Stimulated activated CD4-positive, alpha-beta T cell treated with anti-CD3 and anti-CD28 coated beads, Interleukin-1b, Interleukin-23, amount 100 ng/mL, for 48 hours (primary cell): ENCODE measurements at regions not wholly inside any gene's neighbourhood (a gene's known extent, or its start where the extent isn't known, plus 50 kb on each side); places are given as distances from the start of the nearest gene placed in this dataset.
"Not testable (repeated sequence)": the region's sequence is repeated elsewhere in the genome, so short reads cannot be mapped to it uniquely, and the experiment has no call there.

Source experiments
- DNase-seq: peaks from one replicate; pipeline ENCODE4 v3.0.0-alpha.2; 2020

DNA sequence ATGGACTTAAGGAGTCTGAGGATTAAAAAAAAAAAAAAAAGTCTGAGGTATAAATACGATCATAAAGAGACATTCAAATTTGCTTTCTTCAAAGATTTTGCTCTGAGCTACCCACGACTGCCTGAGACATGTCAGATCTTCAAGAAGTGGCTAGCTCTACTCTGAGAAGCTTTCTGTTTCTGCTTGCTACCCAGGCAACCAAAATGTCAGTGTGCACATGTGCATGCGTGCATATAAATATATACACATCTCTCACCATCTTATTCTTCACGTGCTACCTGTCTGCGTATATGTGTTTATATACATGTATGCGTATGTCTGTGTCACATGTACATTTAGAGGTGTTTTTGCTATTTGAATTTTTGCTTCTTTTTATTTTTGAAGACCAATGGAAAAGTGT, 299.6 kb upstream of the STXBP5 start:
- DNase-seq, result no peak

DNA sequence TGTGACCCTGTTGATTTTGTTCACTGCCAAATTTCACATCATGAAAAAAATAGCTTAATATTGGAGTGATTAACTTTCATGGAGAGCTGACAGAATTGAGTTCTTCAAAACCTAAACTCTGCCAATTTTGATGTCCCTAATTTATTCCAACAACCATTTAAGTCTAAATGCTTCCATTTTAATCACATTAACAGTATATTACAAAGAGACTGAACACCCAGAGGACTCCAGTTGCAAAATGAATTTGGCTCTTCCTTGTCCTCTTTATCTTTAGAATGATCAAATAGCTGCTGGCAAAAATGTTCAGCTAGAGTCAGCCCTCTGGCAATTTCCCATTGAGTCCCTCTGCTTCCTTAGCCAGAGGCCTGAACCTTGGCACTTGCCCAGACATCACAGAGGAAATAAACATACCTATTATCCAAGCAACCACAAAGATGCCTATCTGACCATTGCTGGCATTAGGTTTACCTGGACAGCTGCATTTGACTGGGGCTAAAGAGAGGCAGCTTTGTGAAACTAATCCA, 299.0 kb upstream of the STXBP5 start:
- DNase-seq, result no peak

DNA sequence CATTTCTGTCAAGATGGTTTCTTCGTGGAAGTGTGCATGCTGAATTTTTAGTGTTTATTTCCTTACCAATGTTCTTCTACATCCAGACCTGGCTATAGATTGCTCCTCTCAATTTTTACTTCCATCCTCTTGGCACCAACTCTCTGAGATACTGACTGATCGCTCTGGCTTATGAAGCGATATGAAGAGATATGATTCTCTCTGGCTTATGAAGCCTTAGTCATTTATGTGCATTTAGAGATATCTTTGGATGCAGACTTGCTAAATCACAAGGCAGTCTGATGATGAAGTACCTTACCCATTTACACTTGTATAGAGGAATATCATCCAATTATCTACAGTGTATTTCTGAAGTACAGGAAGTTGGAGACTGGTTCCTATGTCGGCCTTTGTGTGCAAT, 295.4 kb upstream of the STXBP5 start:
- DNase-seq, result no peak

DNA sequence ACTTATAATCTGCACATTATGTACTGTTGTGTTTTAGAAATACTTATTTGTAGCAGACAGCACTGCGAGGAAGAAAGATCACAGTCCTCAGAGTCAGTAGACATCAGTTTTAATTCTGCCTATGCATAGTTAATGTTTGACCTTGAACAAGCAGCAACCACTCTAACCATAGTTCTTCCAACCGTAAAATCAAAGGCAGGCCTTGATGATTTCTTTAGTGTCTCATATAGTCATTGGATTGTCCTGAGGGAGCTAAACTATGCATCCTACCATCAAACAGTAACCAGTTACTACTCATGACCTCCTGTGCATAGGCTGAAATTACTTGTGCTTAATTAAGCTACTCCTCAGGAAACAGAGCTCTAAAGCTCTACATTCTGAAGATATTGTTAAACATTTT, 294.8 kb upstream of the STXBP5 start:
- DNase-seq, result no peak

DNA sequence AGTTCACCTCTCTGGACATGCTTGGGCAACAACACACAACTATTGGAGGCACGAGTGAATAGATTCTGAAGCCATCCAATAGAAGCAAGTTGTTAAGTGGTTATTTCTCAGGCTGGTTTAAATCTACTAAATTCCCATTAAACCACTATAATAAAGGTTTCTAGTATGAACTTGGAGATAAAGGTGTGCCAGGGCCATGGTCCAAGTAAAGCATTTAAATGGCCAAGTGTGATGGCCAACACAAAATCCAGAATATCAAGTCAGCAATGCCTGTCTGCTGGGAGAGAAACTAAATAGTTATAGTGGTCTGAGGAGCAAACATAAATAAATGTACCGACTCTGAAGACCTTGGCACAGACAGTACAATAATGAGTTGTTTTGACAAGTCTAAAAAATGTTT, 294.3 kb upstream of the STXBP5 start:
- no peak for DNase-seq

DNA sequence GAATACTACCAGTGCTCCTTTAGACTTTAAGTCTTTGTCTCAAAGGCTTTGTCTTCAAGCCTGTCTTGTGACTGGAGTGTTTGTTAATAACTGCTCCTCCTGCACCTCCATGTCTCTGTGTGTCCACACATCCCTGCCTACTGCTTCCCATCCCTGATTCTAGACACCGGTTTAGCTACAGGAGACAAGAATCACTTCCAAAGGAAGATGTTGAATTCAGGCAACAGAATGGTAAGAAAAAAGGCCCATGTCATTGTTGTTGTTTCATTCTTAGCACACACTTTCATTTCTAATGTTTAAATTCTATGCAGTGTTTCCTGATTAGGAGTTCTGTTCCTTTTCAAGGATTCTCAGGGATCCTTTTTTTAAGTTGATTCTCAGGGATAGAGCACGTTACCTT, 293.6 kb upstream of the STXBP5 start:
- DNase-seq, result no peak

DNA sequence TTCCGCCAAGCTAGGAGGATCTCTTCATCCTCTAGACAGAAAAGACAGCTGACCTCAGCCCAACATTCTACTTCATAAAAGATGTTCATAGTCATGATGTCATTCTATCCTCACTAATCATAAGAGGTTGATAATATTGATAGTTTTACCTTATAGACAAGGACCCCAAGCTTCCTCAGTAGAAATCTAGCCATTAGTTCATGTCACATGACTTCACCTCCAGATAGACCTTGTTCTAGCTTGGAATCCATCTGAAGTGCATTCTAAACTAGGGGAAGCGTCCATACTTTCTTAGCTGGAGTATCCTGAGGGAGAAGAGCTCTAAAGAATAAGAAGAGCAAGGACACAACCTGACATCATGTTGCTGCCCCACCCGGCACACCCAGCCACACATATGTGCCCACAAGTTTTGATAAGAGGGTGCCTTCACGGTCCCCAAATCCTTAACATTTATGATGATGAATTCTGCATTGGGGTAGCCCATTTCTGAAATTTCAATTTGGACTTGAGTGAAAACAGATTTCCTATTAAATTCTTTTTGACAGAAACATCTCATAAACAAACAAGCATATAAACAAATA, 292.5 kb upstream of the STXBP5 start:
- DNase-seq, result no peak

DNA sequence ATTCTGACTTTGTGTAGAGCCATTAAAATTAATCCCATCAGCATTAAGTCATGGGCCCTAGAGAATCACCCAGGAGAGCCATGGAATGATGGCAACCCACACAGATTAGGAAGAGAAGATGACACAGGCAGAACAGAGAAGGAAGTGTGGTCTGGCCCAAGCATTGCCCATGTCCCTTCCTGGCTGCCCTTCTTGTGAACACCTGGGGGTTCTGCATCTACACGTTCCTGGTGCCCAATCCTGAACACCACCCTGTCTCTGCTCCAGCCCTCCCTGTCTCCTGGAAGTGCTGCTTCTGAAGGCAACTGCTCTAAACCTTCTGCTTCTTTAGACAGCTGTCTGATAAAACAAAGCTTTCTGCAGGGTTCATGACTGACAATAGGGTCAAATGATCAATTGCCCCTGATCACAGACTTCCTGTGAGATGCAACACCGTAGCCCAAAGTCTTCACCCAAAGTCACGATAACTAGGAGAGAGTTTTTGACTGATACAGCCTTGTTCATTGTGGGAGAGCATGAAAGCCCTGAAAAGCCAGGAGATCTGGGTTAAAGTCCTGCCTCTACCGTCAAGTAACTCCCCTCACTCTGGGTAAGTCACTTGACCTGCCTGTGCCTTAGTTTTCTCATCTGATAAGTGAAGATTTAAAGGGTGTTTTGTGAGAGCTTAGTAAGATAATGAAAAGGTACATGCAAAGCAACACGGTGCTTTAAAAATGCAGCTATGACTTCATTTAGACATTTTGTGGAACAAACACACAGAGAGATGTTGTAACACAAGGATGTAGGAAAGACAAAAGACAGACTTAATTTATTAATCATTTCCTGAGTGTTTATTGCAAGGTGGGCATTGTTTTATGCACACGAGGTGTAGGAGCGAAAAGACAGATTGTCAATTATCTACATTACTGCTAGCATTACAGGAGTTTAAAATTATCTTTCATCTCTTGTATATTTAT, 291.2 kb upstream of the STXBP5 start:
- DNase-seq, result no peak

DNA sequence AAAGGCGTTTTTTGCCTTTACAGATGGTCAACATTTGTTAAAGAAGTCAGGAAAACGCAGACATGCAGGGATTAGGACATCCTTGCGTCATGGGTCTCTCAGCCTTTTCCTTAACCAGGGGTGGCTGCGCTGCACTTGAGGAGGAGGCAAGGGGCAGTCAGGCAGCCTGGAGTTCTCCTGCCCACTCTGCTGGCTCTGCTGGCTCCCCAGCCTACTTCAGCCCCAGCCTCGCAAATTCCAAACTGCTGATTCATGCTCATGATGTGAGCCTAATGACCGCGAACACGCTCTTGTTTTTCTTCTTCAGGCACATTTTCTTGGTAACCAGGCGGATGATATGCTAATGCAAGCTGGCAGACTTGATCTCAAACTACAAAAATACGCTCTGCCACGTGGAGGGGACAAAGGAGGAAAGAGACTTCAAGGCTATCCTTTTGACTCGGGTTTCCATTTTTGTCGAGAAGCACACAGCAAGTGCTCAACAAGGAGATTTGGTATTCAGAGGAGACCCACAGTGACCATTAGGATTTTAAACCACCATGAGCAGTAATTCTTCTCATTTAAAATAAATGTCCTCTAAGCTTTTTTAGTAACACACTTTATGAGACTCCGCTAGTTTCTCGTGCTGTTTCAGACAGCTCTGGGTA, 290.3 kb upstream of the STXBP5 start:
- DNase-seq, result peak; percentile 26

DNA sequence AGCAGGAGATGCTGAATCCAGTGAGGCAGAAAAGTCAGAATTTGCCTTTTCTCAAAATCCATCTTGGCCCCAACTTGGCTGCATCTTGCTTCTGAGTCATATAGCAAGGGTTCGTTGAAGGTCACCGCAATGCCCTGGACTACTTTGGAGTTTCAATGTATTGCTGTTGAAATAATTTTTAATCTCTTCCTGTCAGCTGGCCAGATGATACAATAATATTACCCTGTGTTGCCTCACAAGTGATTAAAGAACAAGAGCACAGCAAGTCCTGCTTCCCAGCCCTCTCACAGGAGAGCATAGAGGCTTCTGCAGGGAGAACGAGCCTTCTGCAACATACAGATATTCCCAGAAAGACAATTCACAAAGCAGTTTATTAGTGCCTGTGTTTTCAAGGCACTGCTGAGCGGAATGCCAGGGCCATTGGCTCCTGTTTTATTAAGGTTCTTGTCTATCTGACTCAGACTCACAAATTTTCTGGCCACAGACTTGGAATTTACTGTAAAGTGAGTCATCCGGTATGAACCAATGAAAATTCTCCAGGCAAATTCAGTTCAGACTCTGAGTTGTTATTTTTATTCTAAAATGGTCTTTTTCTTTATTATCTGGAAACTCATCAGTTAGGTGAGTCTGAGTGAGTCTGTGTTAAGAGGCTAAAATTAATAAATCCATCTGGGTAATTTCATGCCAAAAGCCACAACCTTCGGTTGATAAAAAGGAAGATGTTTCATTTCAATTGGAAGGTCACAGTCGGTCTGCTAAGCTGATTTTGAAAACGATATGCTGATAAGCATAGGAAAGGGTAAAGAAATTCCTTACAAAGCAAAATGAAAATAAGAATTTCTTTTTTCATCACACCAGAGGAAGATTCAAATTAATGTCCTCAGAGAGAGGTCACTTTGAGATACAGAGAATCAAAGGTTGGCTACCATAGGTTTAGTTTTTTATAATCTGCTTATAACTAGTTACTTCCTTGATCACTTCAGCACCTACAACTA, 289.4 kb upstream of the STXBP5 start:
- DNase-seq, result no peak

DNA sequence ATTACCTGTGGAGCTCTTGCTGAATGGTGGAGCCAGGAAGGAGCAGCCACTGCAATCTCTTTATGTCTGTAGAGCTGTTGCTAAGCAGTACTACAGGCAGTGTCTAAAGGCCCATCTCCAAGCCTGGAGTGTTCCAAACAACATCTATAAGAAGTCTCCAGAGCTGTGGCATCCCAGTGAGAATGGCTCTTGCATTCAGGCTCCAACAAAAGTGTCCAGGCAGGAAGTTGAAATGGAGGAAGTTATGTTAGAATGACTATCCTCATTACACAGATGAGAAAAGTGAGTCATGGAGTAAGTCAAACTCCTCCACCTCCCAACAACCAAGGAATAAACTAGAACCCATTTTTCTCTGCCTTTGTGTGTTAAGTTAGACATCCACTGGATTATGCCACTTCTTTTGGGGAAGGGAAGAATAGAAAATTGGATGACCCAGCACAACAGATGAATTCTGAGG, 288.5 kb upstream of the STXBP5 start:
- no peak for DNase-seq

DNA sequence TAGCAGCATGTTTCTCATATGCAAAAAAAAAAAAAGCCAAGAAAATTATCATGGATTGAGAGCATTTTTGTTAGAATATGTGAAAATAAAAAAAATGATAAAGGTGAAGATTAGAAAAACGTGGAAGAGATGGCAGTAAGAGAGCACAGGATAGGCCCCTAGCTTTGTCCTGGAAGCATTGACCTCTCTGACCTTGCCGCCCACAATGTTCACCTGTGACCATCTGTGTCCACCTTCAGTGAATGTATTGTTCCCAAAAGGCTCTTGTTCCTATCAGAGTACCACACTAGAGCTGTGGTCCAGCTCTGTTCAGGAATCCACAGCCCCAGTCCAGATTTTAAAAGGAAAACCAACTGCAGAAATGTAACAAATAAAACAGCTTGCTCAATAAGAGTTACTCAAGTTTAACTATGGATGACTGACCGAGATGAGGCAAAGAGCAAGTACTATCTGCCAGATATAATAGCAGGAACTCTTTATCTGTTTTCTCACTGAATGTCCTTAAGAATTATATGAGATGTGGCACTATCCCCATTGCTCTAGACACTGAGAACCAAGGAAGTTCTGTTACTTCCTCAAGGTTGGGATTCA, 287.7 kb upstream of the STXBP5 start:
- DNase-seq, result no peak

DNA sequence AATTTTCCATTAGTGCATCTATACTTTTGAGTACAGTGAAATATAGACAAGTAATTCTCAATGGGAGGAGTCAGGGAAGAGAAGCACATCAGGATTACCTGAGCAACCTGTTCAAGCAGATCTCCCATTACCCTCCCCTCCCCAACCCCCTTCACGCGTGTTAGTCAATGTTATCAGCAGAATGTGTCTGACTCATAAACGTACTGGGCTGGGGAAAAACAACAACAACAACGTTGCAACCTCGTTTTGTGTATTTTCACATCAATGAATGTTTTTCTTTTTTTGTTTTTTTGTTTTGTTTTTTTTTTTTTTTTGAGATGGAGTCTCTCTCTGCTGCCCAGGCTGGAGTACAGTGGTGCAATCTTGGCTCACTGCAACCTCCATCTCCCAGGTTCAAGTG, 287.0 kb upstream of the STXBP5 start:
- no peak for DNase-seq

DNA sequence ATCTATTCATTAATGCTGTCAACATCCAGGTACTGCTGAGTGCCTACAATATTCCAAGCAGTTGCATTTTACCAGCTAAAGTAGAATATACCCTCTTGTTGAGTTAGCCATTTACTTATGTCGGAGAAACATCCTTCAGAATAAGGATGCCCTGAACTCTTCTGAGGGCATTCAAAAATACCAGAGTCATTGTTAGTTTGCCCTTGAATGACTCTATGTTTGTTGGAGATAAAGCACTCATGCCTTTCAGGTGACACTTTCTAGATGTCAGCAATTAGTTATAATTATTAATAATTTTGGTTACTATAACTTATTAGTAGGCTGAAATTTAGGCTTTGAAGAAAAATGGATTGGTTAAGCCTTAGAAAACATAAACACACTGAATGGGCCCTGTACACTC, 286.2 kb upstream of the STXBP5 start:
- DNase-seq, result no peak

DNA sequence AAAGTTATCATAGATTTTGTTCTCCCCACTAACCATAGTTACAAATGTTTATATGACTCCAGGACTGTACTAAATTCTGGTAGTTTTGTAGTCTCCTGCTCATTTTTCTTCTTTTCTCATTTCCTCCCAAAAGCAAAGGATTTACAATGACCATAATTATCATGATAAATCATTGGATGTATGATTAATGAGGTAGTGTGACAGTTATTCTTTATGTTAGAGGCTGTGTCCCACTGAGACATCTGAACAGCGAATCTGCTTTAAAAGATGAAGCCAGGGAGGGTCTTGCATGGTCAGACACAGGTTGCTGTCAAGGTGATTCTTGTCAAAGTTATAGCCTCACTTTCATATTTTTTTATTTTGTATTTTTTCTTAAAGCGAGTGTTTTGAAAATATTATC, 285.2 kb upstream of the STXBP5 start:
- no peak for DNase-seq

DNA sequence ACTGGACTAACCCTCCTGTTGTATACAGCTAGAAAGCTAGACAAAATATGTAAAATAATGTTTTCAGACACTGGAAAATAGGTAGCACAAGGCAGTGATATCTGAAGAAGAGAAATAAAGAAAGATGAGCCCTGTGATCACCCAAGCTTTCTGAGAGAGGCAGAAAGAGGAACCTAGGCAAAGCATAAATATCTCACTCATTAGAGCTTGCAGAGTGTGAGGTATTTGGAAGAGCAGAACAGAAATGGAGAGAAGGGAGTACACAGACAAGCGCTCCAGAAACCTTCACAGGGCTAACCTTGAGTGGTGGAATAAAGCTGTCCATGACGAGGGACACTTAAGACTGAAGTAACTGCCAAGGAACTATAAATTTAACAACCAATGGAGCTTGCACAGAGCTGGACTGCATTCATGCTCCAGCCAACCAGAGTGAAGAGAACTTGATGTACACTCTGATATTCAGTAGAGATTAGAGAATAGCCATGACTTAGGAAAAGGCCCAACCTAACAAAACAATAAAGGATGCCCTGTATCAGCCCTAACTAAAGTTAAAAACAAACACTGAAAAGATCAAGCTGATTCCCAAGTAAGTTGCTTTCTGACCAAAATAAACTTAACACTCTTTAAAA, 280.9 kb upstream of the STXBP5 start:
- DNase-seq, result no peak

DNA sequence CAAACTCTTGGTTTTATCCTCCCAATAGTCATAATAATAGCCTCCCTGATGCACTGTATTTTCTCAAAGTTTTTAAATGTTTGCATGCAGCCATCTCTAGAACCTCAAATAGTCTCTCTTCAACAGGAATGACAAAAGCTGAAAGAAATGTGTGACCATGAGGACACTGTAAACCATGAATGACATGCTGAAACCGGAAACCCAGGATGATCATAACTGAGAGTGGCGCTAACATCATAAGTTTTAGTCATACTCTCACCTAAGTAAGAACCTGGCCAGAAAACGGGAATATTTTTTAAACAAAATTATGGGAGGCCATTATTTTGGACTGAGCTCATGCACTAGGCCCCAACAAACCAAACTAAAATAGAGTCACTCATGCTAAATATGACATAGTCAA, 278.4 kb upstream of the STXBP5 start:
- no peak for DNase-seq

DNA sequence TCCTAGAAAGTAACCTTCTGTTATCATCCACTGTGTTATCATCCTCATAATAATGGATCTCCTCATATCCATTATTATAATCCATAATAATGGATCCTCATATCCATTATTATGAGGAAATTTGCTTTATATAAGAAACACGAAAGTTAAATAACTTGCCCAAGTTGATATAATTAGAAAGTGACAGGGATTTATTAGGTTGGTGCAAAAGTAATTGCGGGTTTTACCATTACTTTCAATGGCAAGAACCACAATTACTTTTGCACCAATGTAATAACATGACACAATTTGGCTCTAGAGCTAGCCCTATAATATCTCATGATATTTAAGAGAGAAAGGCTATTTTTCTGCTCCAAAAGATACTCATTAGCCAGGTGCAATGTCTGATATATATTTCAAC, 275.7 kb upstream of the STXBP5 start:
- no peak for DNase-seq

DNA sequence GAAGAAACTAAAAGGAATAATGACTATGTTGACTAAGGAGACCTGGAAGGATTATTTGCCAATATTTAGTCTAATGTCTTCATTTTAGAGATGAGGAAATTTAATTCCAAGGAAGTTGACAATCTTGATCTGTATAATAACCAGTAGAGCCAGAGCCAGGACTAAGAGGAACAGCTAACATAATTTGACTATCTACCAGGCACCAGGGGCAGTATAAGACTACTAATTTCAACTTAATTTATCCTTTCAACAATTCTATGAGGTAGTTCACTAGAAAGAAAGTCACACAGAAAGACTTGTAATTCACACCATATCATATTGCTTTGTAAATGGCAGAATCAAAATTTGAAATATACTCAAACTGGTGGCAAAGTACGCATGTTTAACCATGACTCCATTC, 273.0 kb upstream of the STXBP5 start:
- no peak for DNase-seq

DNA sequence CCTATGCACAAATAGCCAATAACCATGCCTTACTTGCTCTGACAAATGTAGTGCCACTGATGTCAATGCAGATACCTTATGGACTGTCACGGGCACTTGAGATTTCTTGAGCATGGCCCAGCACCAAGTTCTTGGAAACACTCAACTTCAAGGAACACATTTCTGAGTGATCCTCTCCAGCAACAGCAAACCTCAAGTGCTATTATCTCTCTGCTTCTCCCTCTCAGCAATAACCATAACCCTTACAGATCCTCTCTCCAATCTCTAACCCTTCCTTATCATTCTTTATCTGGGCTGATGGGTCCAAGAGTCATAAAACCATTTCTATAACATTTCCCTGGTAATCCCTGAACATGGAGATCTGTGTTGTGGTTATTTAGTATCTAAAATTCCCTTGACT, 266.9 kb upstream of the STXBP5 start:
- DNase-seq, result no peak

DNA sequence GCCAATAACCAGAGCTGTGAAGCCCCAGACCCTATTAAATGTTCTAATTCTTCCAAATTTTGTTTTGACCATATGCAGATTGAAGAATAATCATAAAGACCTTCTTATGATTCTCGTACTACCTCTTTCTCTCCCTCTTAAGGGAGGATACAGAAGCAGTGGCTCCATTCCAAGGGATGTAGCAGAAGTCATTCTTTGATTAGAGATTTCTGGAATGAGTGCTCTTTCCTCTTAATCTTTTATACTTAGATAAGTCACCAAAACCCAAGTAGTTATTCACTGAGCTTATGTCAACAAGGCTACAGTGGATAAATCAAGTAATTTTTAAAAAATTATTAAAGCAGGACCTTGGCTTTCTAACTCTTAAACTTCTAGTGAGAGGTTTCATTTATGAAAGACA, 266.0 kb upstream of the STXBP5 start:
- no peak for DNase-seq

DNA sequence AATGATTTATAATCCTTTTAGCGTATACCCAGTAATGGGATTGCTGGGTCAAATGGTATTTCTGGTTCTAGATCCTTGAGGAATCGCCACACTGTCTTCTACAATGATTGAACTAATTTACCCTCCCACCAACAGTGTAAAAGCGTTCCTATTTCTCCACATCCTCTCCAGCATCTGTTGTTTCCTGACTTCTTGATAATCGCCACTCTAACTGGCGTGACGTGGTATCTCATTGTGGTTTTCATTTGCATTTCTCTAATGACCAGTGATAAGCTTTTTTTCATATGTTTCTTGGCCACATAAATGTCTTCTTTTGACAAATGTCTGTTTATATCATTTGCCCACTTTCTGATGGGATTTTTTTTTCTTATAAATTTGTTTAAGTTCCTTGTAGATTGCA, 264.8 kb upstream of the STXBP5 start:
- DNase-seq, result not testable (repeated sequence)
